SW 1271 (cell line): ENCODE measurements at regions not wholly inside any gene's neighbourhood (a gene's known extent, or its start where the extent isn't known, plus 50 kb on each side); places are given as distances from the start of the nearest gene placed in this dataset.
"Not testable (repeated sequence)": the region's sequence is repeated elsewhere in the genome, so short reads cannot be mapped to it uniquely, and the experiment has no call there.

Experiments
- DNase-seq, 2 experiments: peaks; one replicate each; lab custom pipeline; 2025; lab: John Stamatoyannopoulos, UW

GRCh38 chr20:6715401-6715941 is 52.0 kb upstream of the BMP2 start:
- no peak for DNase-seq

GRCh38 chr20:6714279-6714711 is 53.2 kb upstream of the BMP2 start:
- no peak for DNase-seq

GRCh38 chr20:6711951-6712649 is 55.4 kb upstream of the BMP2 start:
- DNase-seq: no peak

- no peak for DNase-seq
These were observed 57.4 kb upstream of the BMP2 start for GRCh38 chr20:6709910-6710595.

GRCh38 chr20:6708010-6708409 is 59.5 kb upstream of the BMP2 start:
- DNase-seq: no peak

- DNase-seq: no peak
These were observed 60.1 kb upstream of the BMP2 start for GRCh38 chr20:6707321-6707831.

- DNase-seq: no peak
These were observed 61.4 kb upstream of the BMP2 start for GRCh38 chr20:6705926-6706548.

GRCh38 chr20:6705106-6705766 is 62.2 kb upstream of the BMP2 start:
- DNase-seq: no peak

- DNase-seq: no peak
These were observed 63.2 kb upstream of the BMP2 start for GRCh38 chr20:6704132-6704861.

- DNase-seq: no peak
These were observed 63.8 kb upstream of the BMP2 start for GRCh38 chr20:6703656-6704055.

GRCh38 chr20:6703047-6703446 is 64.4 kb upstream of the BMP2 start:
- DNase-seq: no peak

GRCh38 chr20:6702144-6702543 is 65.3 kb upstream of the BMP2 start:
- no peak for DNase-seq

GRCh38 chr20:6700563-6701329 is 66.7 kb upstream of the BMP2 start:
- no peak for DNase-seq

GRCh38 chr20:6699921-6700562 is 67.4 kb upstream of the BMP2 start:
- no peak for DNase-seq

- DNase-seq: no peak
These were observed 68.8 kb upstream of the BMP2 start for GRCh38 chr20:6698723-6699122.

- no peak for DNase-seq
These were observed 69.4 kb upstream of the BMP2 start for GRCh38 chr20:6698056-6698455.

- DNase-seq: no peak
These were observed 70.1 kb upstream of the BMP2 start for GRCh38 chr20:6697228-6697972.

GRCh38 chr20:6696001-6696400 is 71.5 kb upstream of the BMP2 start:
- DNase-seq: no peak

- not testable (repeated sequence) for DNase-seq
These were observed 73.7 kb upstream of the BMP2 start for GRCh38 chr20:6693808-6694198.
